ENCODE measurements at regions not wholly inside any gene's neighbourhood (a gene's known extent, or its start where the extent isn't known, plus 50 kb on each side); places are given as distances from the start of the nearest gene placed in this dataset.

DNA sequence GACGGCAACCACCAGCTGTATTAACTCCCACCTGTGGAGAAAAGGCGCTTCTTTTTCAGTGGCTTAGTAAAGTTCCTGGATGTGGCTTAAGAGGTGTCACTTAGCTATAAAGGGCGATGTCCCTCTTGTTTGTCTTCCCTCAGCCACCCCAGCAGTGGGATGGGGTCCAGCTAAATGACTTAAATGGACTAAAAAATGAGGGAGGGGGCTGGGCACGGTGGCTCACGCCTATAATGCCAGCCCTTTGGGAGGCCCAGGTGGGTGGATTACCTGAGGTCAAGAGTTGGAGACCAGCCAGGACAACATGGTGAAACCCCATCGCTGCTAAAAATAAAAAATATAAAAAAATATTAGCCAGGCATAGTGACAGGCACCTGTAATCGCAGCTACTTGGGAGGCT lies 667.5 kb upstream of the RBFOX1 start:
- 79 to 83% methylated on average over 7 of the region's 7 CpGs for WGBS, 2 donors

DNA sequence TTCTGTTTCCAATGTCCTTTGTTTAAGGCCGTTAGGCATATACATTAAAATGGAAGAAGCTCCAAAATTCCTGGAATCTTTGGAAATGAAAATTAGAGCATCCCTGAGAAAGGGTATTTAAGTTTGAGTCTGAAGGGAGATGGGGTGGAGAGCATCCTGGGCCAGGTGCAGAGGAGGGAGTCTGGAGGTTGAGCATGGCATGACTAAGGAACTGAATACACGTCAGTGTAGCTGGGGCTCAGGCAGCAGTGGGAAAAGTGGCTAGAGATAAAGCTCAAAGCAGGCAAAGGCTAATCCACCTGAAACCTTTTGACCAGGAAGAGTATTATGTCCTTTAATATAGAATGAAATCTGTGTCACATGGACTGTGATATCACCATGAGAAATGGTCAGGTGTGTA lies 669.0 kb upstream of the RBFOX1 start:
- no peaks in the 10 kb centered on the region for H3K9me3 ChIP-seq
- H3K4me3 ChIP-seq: no peak overlapping the region
- H3K27me3 ChIP-seq: no peaks in the 10 kb centered on the region
- no peak overlapping the region for H3K27ac ChIP-seq
- 65 to 68% methylated on average over 2 of the region's 2 CpGs for WGBS, 2 donors
- DNase-seq: no peak
- ATAC-seq (ENCODE audit: low FRiP score in 2 of 2): no peak
- TF ChIP-seq POLR2AphosphoS5 (IDR thresholded peaks at IDR 0.05): no peak
- TF ChIP-seq, protein P1, sequence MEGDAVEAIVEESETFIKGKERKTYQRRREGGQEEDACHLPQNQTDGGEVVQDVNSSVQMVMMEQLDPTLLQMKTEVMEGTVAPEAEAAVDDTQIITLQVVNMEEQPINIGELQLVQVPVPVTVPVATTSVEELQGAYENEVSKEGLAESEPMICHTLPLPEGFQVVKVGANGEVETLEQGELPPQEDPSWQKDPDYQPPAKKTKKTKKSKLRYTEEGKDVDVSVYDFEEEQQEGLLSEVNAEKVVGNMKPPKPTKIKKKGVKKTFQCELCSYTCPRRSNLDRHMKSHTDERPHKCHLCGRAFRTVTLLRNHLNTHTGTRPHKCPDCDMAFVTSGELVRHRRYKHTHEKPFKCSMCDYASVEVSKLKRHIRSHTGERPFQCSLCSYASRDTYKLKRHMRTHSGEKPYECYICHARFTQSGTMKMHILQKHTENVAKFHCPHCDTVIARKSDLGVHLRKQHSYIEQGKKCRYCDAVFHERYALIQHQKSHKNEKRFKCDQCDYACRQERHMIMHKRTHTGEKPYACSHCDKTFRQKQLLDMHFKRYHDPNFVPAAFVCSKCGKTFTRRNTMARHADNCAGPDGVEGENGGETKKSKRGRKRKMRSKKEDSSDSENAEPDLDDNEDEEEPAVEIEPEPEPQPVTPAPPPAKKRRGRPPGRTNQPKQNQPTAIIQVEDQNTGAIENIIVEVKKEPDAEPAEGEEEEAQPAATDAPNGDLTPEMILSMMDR (IDR thresholded peaks at IDR 0.05): no peak
- no peak for TF ChIP-seq EP300 (IDR thresholded peaks at IDR 0.05)
- TF ChIP-seq POLR2A (IDR thresholded peaks at IDR 0.05): no peak
- H3K36me3 ChIP-seq: no peaks in the 10 kb centered on the region
- no peaks in the 10 kb centered on the region for H3K4me1 ChIP-seq

More for the DNA sequence above, 667.5 kb upstream of the RBFOX1 start:
- DNase-seq (no peak), ATAC-seq (ENCODE audit: low FRiP score in 2 of 2) (no peak)
- H3K36me3 ChIP-seq: no peaks in the 10 kb centered on the region
- no peaks in the 10 kb centered on the region for H3K9me3 ChIP-seq
- TF ChIP-seq POLR2A (IDR thresholded peaks at IDR 0.05): no peak
- no peaks in the 10 kb centered on the region for H3K4me1 ChIP-seq
- H3K27me3 ChIP-seq: no peaks in the 10 kb centered on the region
- no peak overlapping the region for H3K4me3 ChIP-seq
- H3K27ac ChIP-seq: no peak overlapping the region

DNA sequence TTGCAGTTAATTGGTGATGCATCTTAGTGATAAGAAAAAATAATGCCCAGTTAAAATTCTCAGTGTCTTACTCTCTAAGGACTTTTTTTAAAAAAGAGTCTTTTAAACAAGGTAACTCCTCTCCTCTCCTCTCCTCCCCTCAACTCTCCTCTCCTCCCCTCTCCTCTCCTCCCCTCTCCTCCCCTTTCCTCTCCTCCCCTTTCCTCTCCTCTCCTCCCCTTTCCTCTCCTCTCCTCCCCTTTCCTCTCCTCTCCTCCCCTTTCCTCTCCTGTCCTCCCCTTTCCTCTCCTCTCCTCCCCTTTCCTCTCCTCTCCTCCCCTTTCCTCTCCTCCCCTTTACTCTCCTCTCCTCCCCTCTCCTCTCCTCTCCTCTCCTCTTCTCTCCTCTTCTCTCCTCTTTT lies 675.9 kb upstream of the RBFOX1 start:
- Histone ChIP-seq H3K4me3 (no peak overlapping the region), H3K36me3 (no peaks in the 10 kb centered on the region), H3K27ac (no peak overlapping the region), H3K9me3 (no peaks in the 10 kb centered on the region), H3K4me1 (no peaks in the 10 kb centered on the region), H3K27me3 (no peaks in the 10 kb centered on the region)
- TF ChIP-seq EP300 (IDR thresholded peaks at IDR 0.05) (no peak), POLR2A (IDR thresholded peaks at IDR 0.05) (no peak), POLR2AphosphoS5 (IDR thresholded peaks at IDR 0.05) (no peak)
- TF ChIP-seq, protein P1 (IDR thresholded peaks at IDR 0.05): no peak
- ATAC-seq (ENCODE audit: low FRiP score in 2 of 2) (no peak), DNase-seq (no peak)

DNA sequence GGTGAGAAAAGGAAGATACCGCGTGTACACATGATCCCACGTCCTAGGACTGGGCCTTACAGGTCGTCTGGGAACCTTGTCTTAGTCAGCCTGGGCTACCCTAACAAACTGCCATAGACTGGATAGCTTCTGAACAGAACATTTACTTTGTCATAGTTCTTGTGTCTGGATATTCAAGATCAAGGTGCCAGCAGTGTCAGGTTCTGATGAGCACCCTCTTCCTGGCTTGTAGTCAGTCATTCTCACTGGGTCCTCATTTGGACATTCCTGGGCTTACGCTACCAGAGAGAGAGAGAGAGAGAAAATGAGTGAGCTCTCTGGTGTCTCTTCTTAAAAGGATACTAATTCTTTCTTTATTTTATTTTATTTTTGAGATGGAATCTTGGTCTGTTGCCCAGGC lies 685.8 kb upstream of the RBFOX1 start:
- ATAC-seq (ENCODE audit: low FRiP score in 2 of 2) (no peak), DNase-seq (no peak)
- Histone ChIP-seq H3K4me1 (no peaks in the 10 kb centered on the region), H3K27ac (no peak overlapping the region), H3K9me3 (no peaks in the 10 kb centered on the region), H3K36me3 (no peaks in the 10 kb centered on the region), H3K27me3 (peaks cover 0 to 4% (median 0%) of the 10 kb centered on the region in 4 donors), H3K4me3 (no peak overlapping the region)
- TF ChIP-seq, protein P1 (IDR thresholded peaks at IDR 0.05): no peak
- TF ChIP-seq POLR2A (IDR thresholded peaks at IDR 0.05): no peak
- no peak for TF ChIP-seq POLR2AphosphoS5 (IDR thresholded peaks at IDR 0.05)
- TF ChIP-seq EP300 (IDR thresholded peaks at IDR 0.05): no peak
- WGBS, 2 donors: 68 to 70% methylated on average over 5 of the region's 5 CpGs

DNA sequence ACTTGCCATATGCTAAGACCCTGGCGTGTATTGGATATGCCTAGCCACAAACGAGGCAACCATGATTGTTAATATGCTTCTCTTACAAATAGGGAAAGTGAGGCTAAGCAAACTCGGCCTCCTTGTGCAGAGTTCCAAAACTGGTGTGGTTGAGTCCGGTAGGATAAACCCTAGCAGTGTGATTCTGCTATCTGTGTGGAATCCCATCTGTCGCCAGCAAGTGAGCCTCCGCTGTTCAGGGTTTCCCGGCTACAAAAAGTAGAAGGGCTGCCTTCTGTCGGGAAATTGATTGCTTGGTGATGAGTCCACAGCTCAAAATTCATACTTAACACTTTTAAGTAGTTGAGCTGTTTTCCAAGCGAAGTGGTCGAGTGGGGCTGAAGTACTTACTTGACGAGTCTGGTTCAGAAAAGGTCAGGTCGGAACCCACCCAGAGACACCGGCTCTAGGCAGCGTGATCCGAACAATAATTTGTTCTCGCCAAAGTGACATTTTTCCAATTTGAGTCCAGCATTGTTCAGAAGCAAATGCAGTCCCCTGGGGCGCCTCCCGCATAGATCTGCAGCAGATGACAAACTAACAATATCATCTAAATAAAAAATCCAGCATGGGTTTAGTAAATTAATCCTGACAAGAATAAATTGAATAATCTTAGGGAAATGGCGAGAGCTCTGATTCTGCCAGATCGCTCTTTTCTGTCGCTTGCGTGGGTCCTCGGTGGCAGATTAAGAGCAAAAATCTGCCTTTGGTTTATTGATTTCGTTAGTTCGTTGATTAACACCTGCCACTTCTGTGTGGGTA lies 686.7 kb upstream of the RBFOX1 start:
- ATAC-seq (ENCODE audit: low FRiP score in 2 of 2) (no peak), DNase-seq (no peak)
- Histone ChIP-seq H3K4me1 (no peaks in the 10 kb centered on the region), H3K4me3 (no peak overlapping the region), H3K27ac (no peak overlapping the region), H3K9me3 (no peaks in the 10 kb centered on the region), H3K36me3 (no peaks in the 10 kb centered on the region), H3K27me3 (peaks cover 0 to 4% (median 0%) of the 10 kb centered on the region in 4 donors)
- no peak for TF ChIP-seq POLR2A (IDR thresholded peaks at IDR 0.05)
- TF ChIP-seq, protein P1 (IDR thresholded peaks at IDR 0.05): no peak
- TF ChIP-seq POLR2AphosphoS5 (IDR thresholded peaks at IDR 0.05): no peak
- no peak for TF ChIP-seq EP300 (IDR thresholded peaks at IDR 0.05)
- 56 to 62% methylated on average over 25 of the region's 25 CpGs for WGBS, 2 donors
